Fibroblast of lung (primary cell): ENCODE measurements at regions not wholly inside any gene's neighbourhood (a gene's known extent, or its start where the extent isn't known, plus 50 kb on each side); places are given as distances from the start of the nearest gene placed in this dataset.

Experiments
- DNase-seq, 2 donors: peaks; one replicate each; pipeline versions ENCODE4 v3.0.0 to v3.0.0-alpha.2; 2010; ENCODE audit warnings: low read depth in 2 of 2
- H2AFZ ChIP-seq: 2 replicates; pipeline ENCODE4 v1.5.1; 2012; ENCODE audit warnings: low read length, control low read depth, inconsistent platforms
- H3K27ac ChIP-seq: 2 replicates; pipeline ENCODE4 v1.5.1; 2011; ENCODE audit warnings: low read length, control low read depth; ENCODE audit not compliant: insufficient read depth
- H3K27me3 ChIP-seq: 2 replicates; pipeline ENCODE4 v1.5.1; 2011; ENCODE audit warnings: mild to moderate bottlenecking, low read length; ENCODE audit not compliant: control insufficient read depth, insufficient read depth
- H3K36me3 ChIP-seq: 2 replicates; pipeline ENCODE4 v1.5.1; 2011; ENCODE audit warnings: low read length; ENCODE audit not compliant: control insufficient read depth, insufficient read depth
- H3K4me1 ChIP-seq: 2 replicates; pipeline ENCODE4 v1.5.1; 2011; ENCODE audit warnings: low read length; ENCODE audit not compliant: control insufficient read depth, insufficient read depth; ENCODE audit errors: extremely low read depth
- H3K4me2 ChIP-seq: 2 replicates; pipeline ENCODE4 v1.5.1; 2011; ENCODE audit warnings: low read length, control low read depth; ENCODE audit not compliant: insufficient read depth; ENCODE audit errors: extremely low read depth
- H3K4me3 ChIP-seq, 4 experiments: fragments of 200-600 bp in 1 of 4; sonication (generic) in 1 of 4; replicated peaks in 1 of 4; 2 replicates each; pipeline ENCODE4 v1.5.1; 2011 to 2016; ENCODE audit warnings: low read length in 4 of 4, low read depth in 3 of 4, mild to moderate bottlenecking in 3 of 4, control low read depth in 2 of 4, inconsistent platforms in 1 of 4, mixed read lengths in 1 of 4; ENCODE audit not compliant: insufficient read depth in 1 of 4; ENCODE audit errors: control extremely low read depth in 1 of 4
- H3K79me2 ChIP-seq: 2 replicates; pipeline ENCODE4 v1.5.1; 2012; ENCODE audit warnings: mild to moderate bottlenecking, low read length, inconsistent platforms; ENCODE audit not compliant: control insufficient read depth, insufficient read depth
- H3K9ac ChIP-seq: 2 replicates; pipeline ENCODE4 v1.5.1; 2011; ENCODE audit warnings: mild to moderate bottlenecking, low read length, control low read depth; ENCODE audit not compliant: insufficient read depth
- H3K9me3 ChIP-seq: 2 replicates; pipeline ENCODE4 v1.5.1; 2012; ENCODE audit warnings: low read depth, low read length; ENCODE audit not compliant: control insufficient read depth, insufficient read depth
- H4K20me1 ChIP-seq: 2 replicates; pipeline ENCODE4 v1.5.1; 2011; ENCODE audit warnings: low read length; ENCODE audit not compliant: control insufficient read depth, insufficient read depth; ENCODE audit errors: extremely low read depth
- EZH2 ChIP-seq: IDR thresholded peaks from 2 replicates; pipeline ENCODE4 v1.5.1; 2012; ENCODE audit warnings: low read length, control low read depth, mild to moderate bottlenecking; ENCODE audit errors: missing control alignments
- TF ChIP-seq, protein P1 (sequence below), 2 donors: IDR thresholded peaks in 1 of 2; conservative IDR thresholded peaks in 1 of 2; 1 replicate in 1 of 2; 2 replicates in 1 of 2; pipeline ENCODE4 v1.5.1; 2011 to 2012; ENCODE audit warnings: low read length in 2 of 2, control low read depth in 1 of 2, inconsistent platforms in 1 of 2, low read depth in 1 of 2, mild to moderate bottlenecking in 1 of 2

DNA sequence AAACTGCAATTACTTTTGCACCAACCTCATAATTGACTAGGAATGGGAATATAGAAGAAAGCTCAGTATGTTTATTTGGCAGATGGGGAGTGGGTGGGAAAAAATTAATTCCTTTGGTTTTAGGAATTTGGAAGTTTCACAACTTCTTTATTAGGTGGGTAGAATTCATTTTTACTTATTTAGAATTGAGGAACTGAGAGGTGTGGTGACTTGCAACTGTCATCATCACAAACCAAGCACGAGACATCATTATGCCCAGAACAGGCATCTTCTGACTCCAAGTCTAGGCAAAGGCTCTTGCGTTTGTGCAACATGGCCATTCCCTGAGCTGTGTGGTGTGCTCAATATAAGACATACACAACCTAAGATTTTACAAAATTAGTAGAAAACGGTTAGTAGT lies 380.0 kb downstream of the ATP23 start:
- DNase-seq = no peak
- Histone ChIP-seq H2AFZ (no peak overlapping the region), H3K9me3 (no peaks in the 10 kb centered on the region), H3K9ac (no peak overlapping the region), H4K20me1 (no peaks in the 10 kb centered on the region), H3K27ac (no peak overlapping the region), H3K4me3 (no peak overlapping the region), H3K36me3 (no peaks in the 10 kb centered on the region), H3K79me2 (no peaks in the 10 kb centered on the region), H3K4me2 (no peak overlapping the region), H3K27me3 (no peaks in the 10 kb centered on the region), H3K4me1 (no peaks in the 10 kb centered on the region)
- no peak for TF ChIP-seq EZH2
- TF ChIP-seq, protein P1, sequence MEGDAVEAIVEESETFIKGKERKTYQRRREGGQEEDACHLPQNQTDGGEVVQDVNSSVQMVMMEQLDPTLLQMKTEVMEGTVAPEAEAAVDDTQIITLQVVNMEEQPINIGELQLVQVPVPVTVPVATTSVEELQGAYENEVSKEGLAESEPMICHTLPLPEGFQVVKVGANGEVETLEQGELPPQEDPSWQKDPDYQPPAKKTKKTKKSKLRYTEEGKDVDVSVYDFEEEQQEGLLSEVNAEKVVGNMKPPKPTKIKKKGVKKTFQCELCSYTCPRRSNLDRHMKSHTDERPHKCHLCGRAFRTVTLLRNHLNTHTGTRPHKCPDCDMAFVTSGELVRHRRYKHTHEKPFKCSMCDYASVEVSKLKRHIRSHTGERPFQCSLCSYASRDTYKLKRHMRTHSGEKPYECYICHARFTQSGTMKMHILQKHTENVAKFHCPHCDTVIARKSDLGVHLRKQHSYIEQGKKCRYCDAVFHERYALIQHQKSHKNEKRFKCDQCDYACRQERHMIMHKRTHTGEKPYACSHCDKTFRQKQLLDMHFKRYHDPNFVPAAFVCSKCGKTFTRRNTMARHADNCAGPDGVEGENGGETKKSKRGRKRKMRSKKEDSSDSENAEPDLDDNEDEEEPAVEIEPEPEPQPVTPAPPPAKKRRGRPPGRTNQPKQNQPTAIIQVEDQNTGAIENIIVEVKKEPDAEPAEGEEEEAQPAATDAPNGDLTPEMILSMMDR (conservative IDR thresholded peaks at IDR 0.05 in 1 of 2, IDR thresholded peaks at IDR 0.05 in 1 of 2; ENCODE audit: low read depth in 1 of 2, low read length in 2 of 2) = no peak

DNA sequence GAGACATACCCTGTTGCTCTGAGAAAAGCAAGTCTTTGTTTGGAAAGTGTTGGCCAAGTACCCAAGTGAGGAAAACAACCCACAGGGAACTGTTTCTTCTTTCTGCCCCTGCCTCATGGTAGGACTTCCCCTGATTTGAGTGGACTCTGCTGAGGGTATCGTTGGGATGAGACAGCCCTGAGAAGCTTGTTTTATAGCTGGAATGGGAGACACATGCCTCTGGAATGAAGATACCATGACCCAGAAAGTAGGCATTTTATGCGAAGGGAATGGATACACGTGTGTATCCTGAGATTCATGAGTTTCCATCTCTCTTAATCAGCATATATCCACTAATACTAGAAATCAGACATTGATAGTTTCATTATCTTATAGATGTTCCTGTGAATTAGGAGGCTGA lies 382.3 kb downstream of the ATP23 start:
- no peaks in the 10 kb centered on the region for H3K36me3 ChIP-seq
- no peaks in the 10 kb centered on the region for H3K4me1 ChIP-seq
- no peak overlapping the region for H3K4me3 ChIP-seq
- no peak overlapping the region for H3K4me2 ChIP-seq
- H3K27me3 ChIP-seq = no peaks in the 10 kb centered on the region
- DNase-seq = no peak
- H2AFZ ChIP-seq = no peak overlapping the region
- H3K27ac ChIP-seq = no peak overlapping the region
- no peak overlapping the region for H3K9ac ChIP-seq
- H4K20me1 ChIP-seq = no peaks in the 10 kb centered on the region
- no peaks in the 10 kb centered on the region for H3K9me3 ChIP-seq
- no peaks in the 10 kb centered on the region for H3K79me2 ChIP-seq
- TF ChIP-seq EZH2 = no peak
- TF ChIP-seq, protein P1 (conservative IDR thresholded peaks at IDR 0.05 in 1 of 2, IDR thresholded peaks at IDR 0.05 in 1 of 2; ENCODE audit: low read depth in 1 of 2, low read length in 2 of 2) = no peak

DNA sequence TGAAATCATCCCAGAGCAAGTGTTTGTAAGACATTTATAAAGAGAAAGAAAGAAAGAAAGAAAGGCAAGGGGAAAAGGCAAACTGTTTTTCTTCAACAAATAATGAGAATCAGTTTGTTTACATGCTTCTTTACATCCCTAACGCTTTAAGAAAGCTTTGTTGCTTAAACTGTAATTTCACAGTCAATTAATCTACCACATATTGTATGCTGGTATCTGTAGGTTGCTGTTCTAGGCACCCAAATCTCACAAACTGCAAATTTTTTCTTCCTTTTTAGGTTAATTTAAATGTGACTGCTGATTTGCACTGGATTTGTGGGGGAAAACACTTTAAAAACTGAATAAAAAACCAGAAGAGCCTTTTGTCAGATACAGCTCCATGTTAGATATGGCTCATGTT lies 384.2 kb downstream of the ATP23 start:
- H3K79me2 ChIP-seq = no peaks in the 10 kb centered on the region
- no peak overlapping the region for H3K4me2 ChIP-seq
- H3K4me3 ChIP-seq = no peak overlapping the region
- H3K9ac ChIP-seq = no peak overlapping the region
- H3K4me1 ChIP-seq = no peaks in the 10 kb centered on the region
- TF ChIP-seq EZH2 = no peak
- TF ChIP-seq, protein P1 (conservative IDR thresholded peaks at IDR 0.05 in 1 of 2, IDR thresholded peaks at IDR 0.05 in 1 of 2; ENCODE audit: low read depth in 1 of 2, low read length in 2 of 2) = no peak
- no peaks in the 10 kb centered on the region for H3K9me3 ChIP-seq
- H4K20me1 ChIP-seq = no peaks in the 10 kb centered on the region
- no peaks in the 10 kb centered on the region for H3K27me3 ChIP-seq
- no peak overlapping the region for H3K27ac ChIP-seq
- no peak overlapping the region for H2AFZ ChIP-seq
- H3K36me3 ChIP-seq = no peaks in the 10 kb centered on the region
- no peak for DNase-seq
